Small intestine (tissue), 7 donors: ENCODE measurements at regions not wholly inside any gene's neighbourhood (a gene's known extent, or its start where the extent isn't known, plus 50 kb on each side); places are given as distances from the start of the nearest gene placed in this dataset.

ENCODE experiments used
- DNase-seq, 2 donors: peaks; one replicate each; pipeline versions ENCODE4 v3.0.0 to v3.0.0-alpha.2; 2013
- FAIRE-seq: peaks from 2 replicates; lab custom pipeline; 2012; peaks lifted over from hg19 to GRCh38; lab: Jason Lieb, UNC
- H3K27ac ChIP-seq, 3 donors: one replicate each; pipeline ENCODE4 v1.5.1; 2013; ENCODE audit warnings: low read length in 2 of 3, mild to moderate bottlenecking in 2 of 3, control low read depth in 1 of 3, inconsistent platforms in 1 of 3, low read depth in 1 of 3, moderate library complexity in 1 of 3
- H3K27me3 ChIP-seq, 3 donors: one replicate each; pipeline ENCODE4 v1.6.1; 2013; ENCODE audit warnings: low read length in 3 of 3, inconsistent platforms in 1 of 3; ENCODE audit not compliant: control insufficient read depth in 3 of 3, insufficient read depth in 3 of 3
- H3K36me3 ChIP-seq, 3 donors: one replicate each; pipeline ENCODE4 v1.6.1; 2013; ENCODE audit warnings: low read length in 3 of 3, inconsistent platforms in 1 of 3, low read depth in 1 of 3, mild to moderate bottlenecking in 1 of 3, moderate library complexity in 1 of 3; ENCODE audit not compliant: control insufficient read depth in 3 of 3, insufficient read depth in 2 of 3
- H3K4me1 ChIP-seq, 3 donors: one replicate each; pipeline ENCODE4 v1.6.1; 2013; ENCODE audit warnings: low read length in 2 of 3, inconsistent platforms in 1 of 3, low read depth in 1 of 3, mild to moderate bottlenecking in 1 of 3, moderate library complexity in 1 of 3; ENCODE audit not compliant: control insufficient read depth in 3 of 3, insufficient read depth in 2 of 3
- H3K4me3 ChIP-seq, 3 donors: one replicate each; pipeline ENCODE4 v1.5.1; 2013; ENCODE audit warnings: low read length in 3 of 3, control low read depth in 1 of 3, inconsistent platforms in 1 of 3, low read depth in 1 of 3, mild to moderate bottlenecking in 1 of 3, moderate library complexity in 1 of 3
- H3K9me3 ChIP-seq, 2 donors: one replicate each; pipeline ENCODE4 v1.6.1; 2013; ENCODE audit warnings: low read depth in 1 of 2, low read length in 1 of 2; ENCODE audit not compliant: control insufficient read depth in 2 of 2, insufficient read depth in 1 of 2
- WGBS, 3 donors: extraction: QIAGEN DNeasy Blood & Tissue Kit; methylation state at CpG; one replicate each; pipeline ENCODE4 v1.1.7; 2013; 5-methylcytosine and 5-hydroxymethylcytosine counted together
- donor health status: healthy with polysubstance abuse.
- donor health status: control.
- donor health status: control.
- donor health status: Bipolar disorder and iron deficiency.
- donor health status: healthy.

- Histone ChIP-seq H3K27me3 (peaks cover 0 to 13% (median 0%) of the 10 kb centered on the region in 3 donors), H3K27ac (no peak overlapping the region), H3K4me1 (no peaks in the 10 kb centered on the region), H3K9me3 (no peaks in the 10 kb centered on the region), H3K36me3 (no peaks in the 10 kb centered on the region), H3K4me3 (no peak overlapping the region)
- FAIRE-seq (no peak), DNase-seq (no peak)
- WGBS, 3 donors: 21 to 41% (median 24%) methylated on average over 3 of the region's 3 CpGs
These were observed 90.8 kb downstream of the LHX2 start for GRCh38 chr9:124102363-124102762.

GRCh38 chr9:124105266-124105665, 93.7 kb downstream of the LHX2 start:
- no peak overlapping the region for H3K4me3 ChIP-seq
- H3K27me3 ChIP-seq: peaks cover 0 to 8% (median 0%) of the 10 kb centered on the region in 3 donors
- H3K36me3 ChIP-seq: no peaks in the 10 kb centered on the region
- WGBS, 3 donors: 64 to 72% (median 71%) methylated on average over 3 of the region's 3 CpGs
- no peak overlapping the region for H3K27ac ChIP-seq
- DNase-seq (no peak), FAIRE-seq (no peak)
- no peaks in the 10 kb centered on the region for H3K9me3 ChIP-seq
- no peaks in the 10 kb centered on the region for H3K4me1 ChIP-seq

GRCh38 chr9:124108216-124108615, 96.6 kb downstream of the LHX2 start:
- no peak for DNase-seq
- Histone ChIP-seq H3K9me3 (no peaks in the 10 kb centered on the region), H3K27me3 (peaks cover 0 to 2% (median 0%) of the 10 kb centered on the region in 3 donors), H3K36me3 (no peaks in the 10 kb centered on the region), H3K4me3 (no peak overlapping the region), H3K27ac (no peak overlapping the region), H3K4me1 (no peaks in the 10 kb centered on the region)
- WGBS, 3 donors: 74 to 80% (median 75%) methylated on average over 6 of the region's 6 CpGs
- no peak for FAIRE-seq

- WGBS, 3 donors: 36 to 43% (median 42%) methylated on average over 16 of the region's 16 CpGs
- no peaks in the 10 kb centered on the region for H3K4me1 ChIP-seq
- FAIRE-seq: no peak
These were observed 98.8 kb downstream of the LHX2 start for GRCh38 chr9:124110307-124110915.

GRCh38 chr9:124116683-124117363, 105.3 kb downstream of the LHX2 start:
- FAIRE-seq (no peak), DNase-seq (no peak)
- Histone ChIP-seq H3K36me3 (no peaks in the 10 kb centered on the region), H3K9me3 (peaks cover 0 to 9% of the 10 kb centered on the region in 2 donors), H3K27ac (no peak overlapping the region), H3K27me3 (peaks cover 0 to 5% (median 0%) of the 10 kb centered on the region in 3 donors), H3K4me3 (no peak overlapping the region), H3K4me1 (no peaks in the 10 kb centered on the region)
- WGBS, 3 donors: 86 to 93% (median 89%) methylated on average over 9 of the region's 9 CpGs

More at GRCh38 chr9:124110307-124110915, 98.8 kb downstream of the LHX2 start:
- H3K36me3 ChIP-seq: no peaks in the 10 kb centered on the region
- peaks cover 0 to 2% (median 2%) of the 10 kb centered on the region in 3 donors for H3K27me3 ChIP-seq
- H3K9me3 ChIP-seq: no peaks in the 10 kb centered on the region
- H3K4me3 ChIP-seq: no peak overlapping the region
- no peak overlapping the region for H3K27ac ChIP-seq
- peak; percentile 40 to 81 for DNase-seq

GRCh38 chr9:124118894-124119293, 107.3 kb downstream of the LHX2 start:
- WGBS, 3 donors: 61 to 73% (median 64%) methylated on average over 6 of the region's 6 CpGs

GRCh38 chr9:124120272-124120671, 108.7 kb downstream of the LHX2 start:
- no peak overlapping the region for H3K4me3 ChIP-seq
- WGBS, 3 donors: 66 to 72% (median 69%) methylated on average over 3 of the region's 3 CpGs
- H3K9me3 ChIP-seq: peaks cover 0 to 12% of the 10 kb centered on the region in 2 donors
- H3K36me3 ChIP-seq: no peaks in the 10 kb centered on the region
- no peak overlapping the region for H3K27ac ChIP-seq
- H3K4me1 ChIP-seq: no peaks in the 10 kb centered on the region
- DNase-seq: no peak
- FAIRE-seq: no peak
- H3K27me3 ChIP-seq: peaks cover 0 to 5% (median 0%) of the 10 kb centered on the region in 3 donors

More at GRCh38 chr9:124118894-124119293, 107.3 kb downstream of the LHX2 start:
- Histone ChIP-seq H3K9me3 (peaks cover 0 to 12% of the 10 kb centered on the region in 2 donors), H3K36me3 (no peaks in the 10 kb centered on the region), H3K27ac (no peak overlapping the region), H3K4me1 (no peaks in the 10 kb centered on the region), H3K27me3 (peaks cover 0 to 5% (median 0%) of the 10 kb centered on the region in 3 donors), H3K4me3 (no peak overlapping the region)
- DNase-seq: no peak
- no peak for FAIRE-seq

- Histone ChIP-seq H3K4me1 (no peaks in the 10 kb centered on the region), H3K36me3 (no peaks in the 10 kb centered on the region), H3K27ac (no peak overlapping the region), H3K9me3 (peaks cover 0 to 11% of the 10 kb centered on the region in 2 donors), H3K4me3 (no peak overlapping the region), H3K27me3 (peaks cover 0 to 5% (median 0%) of the 10 kb centered on the region in 3 donors)
- FAIRE-seq (no peak), DNase-seq (no peak)
- WGBS, 3 donors: 89 to 100% (median 97%) methylated on average over 1 of the region's 1 CpG
These were observed 110.2 kb downstream of the LHX2 start for GRCh38 chr9:124121725-124122124.
